Tibial nerve (tissue), 3 donors: ENCODE measurements at regions not wholly inside any gene's neighbourhood (a gene's known extent, or its start where the extent isn't known, plus 50 kb on each side); places are given as distances from the start of the nearest gene placed in this dataset.

ENCODE experiments used
- POLR2A ChIP-seq, 2 donors: fragments of 450-650 bp; IDR thresholded peaks; one replicate each; pipeline ENCODE4 v1.6.1; 2017; ENCODE audit warnings: antibody characterized with exemption in 2 of 2, mild to moderate bottlenecking in 2 of 2, moderate library complexity in 2 of 2
- TF ChIP-seq, protein P1 (sequence below), 5 experiments: fragments of 200-600 bp in 3 of 5; fragments of 450-650 bp in 2 of 5; sonication (generic) in 3 of 5; IDR thresholded peaks; one replicate each; pipeline ENCODE4 v1.5.1; 2016 to 2019; ENCODE audit warnings: antibody characterized with exemption in 5 of 5, mild to moderate bottlenecking in 3 of 5, moderate library complexity in 2 of 5

DNA sequence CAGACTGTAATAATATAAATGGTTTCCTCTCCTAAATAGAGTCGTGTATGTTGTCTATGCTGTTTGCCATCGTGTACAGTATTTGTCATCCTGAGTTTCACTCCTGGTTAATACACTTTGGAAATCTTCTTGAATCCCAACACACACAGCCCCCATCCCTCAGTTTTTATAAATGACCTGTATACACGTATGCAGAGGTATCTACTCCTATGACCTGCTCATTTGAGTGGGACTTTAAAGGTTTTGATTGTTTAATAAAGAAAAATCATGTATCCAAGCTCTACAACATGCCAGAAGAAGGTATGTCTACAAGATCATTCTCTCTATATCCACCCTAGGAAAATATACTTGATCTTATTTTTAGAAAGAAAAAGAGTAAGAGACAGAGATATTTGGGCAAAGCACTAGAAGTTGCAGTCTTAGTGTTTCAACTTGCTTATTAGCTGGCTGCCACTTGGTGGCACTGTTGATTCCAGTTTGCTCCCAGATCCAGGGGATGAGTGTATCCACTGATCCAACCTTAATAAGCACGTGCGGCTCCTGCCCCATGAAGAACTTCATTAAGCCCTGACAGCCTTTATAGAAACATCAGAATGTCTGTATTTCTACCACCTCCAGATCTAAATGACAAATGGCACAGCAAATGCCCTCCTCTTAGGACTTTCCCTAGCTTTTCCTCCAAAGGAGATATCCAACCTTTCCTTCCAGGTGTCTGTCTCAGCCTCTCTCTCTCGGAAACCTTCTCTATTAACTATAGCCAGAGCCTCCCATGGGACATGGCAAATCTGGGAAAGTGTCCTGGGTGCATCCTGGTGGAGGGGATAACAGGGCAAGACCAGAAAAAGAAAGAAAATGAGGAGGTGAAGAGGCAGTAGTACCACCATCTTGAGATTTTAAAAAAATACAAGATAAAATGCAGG is 181.6 kb upstream of the NEBL start:
- TF ChIP-seq, protein P1, sequence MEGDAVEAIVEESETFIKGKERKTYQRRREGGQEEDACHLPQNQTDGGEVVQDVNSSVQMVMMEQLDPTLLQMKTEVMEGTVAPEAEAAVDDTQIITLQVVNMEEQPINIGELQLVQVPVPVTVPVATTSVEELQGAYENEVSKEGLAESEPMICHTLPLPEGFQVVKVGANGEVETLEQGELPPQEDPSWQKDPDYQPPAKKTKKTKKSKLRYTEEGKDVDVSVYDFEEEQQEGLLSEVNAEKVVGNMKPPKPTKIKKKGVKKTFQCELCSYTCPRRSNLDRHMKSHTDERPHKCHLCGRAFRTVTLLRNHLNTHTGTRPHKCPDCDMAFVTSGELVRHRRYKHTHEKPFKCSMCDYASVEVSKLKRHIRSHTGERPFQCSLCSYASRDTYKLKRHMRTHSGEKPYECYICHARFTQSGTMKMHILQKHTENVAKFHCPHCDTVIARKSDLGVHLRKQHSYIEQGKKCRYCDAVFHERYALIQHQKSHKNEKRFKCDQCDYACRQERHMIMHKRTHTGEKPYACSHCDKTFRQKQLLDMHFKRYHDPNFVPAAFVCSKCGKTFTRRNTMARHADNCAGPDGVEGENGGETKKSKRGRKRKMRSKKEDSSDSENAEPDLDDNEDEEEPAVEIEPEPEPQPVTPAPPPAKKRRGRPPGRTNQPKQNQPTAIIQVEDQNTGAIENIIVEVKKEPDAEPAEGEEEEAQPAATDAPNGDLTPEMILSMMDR (IDR thresholded peaks at IDR 0.05) = peak; percentile 58 to 72 (median 66)
- no peak for TF ChIP-seq POLR2A (IDR thresholded peaks at IDR 0.05)
